GM10266 (cell line): ENCODE measurements at regions not wholly inside any gene's neighbourhood (a gene's known extent, or its start where the extent isn't known, plus 50 kb on each side); places are given as distances from the start of the nearest gene placed in this dataset.
"Not testable (repeated sequence)": the region's sequence is repeated elsewhere in the genome, so short reads cannot be mapped to it uniquely, and the experiment has no call there.

Experiments
- DNase-seq: peaks from one replicate; pipeline ENCODE4 v3.0.0; 2012; ENCODE audit errors: extremely low spot score
- CTCF ChIP-seq: IDR thresholded peaks from 2 replicates; pipeline ENCODE4 v1.5.1; 2012; ENCODE audit warnings: mild to moderate bottlenecking, low read depth; ENCODE audit not compliant: control insufficient read depth, insufficient read depth; ENCODE audit errors: missing control alignments

GRCh38 chr4:17024425-17024824 is 126.0 kb upstream of the LDB2 start:
- TF ChIP-seq CTCF: no peak
- no peak for DNase-seq

GRCh38 chr4:17020901-17021300 is 122.5 kb upstream of the LDB2 start:
- no peak for TF ChIP-seq CTCF
- no peak for DNase-seq

- no peak for TF ChIP-seq CTCF
- no peak for DNase-seq
These were observed 122.0 kb upstream of the LDB2 start for GRCh38 chr4:17020451-17020850.

- not testable (repeated sequence) for DNase-seq
These were observed 120.2 kb upstream of the LDB2 start for GRCh38 chr4:17018621-17019020.

- no peak for DNase-seq
- TF ChIP-seq CTCF: no peak
These were observed 119.6 kb upstream of the LDB2 start for GRCh38 chr4:17018013-17018412.

- DNase-seq: no peak
- no peak for TF ChIP-seq CTCF
These were observed 115.0 kb upstream of the LDB2 start for GRCh38 chr4:17013382-17014006.

GRCh38 chr4:17012451-17012850 is 114.0 kb upstream of the LDB2 start:
- no peak for DNase-seq
- TF ChIP-seq CTCF: no peak
